H1 (cell line): ENCODE measurements at regions not wholly inside any gene's neighbourhood (a gene's known extent, or its start where the extent isn't known, plus 50 kb on each side); places are given as distances from the start of the nearest gene placed in this dataset.
"Not testable (repeated sequence)": the region's sequence is repeated elsewhere in the genome, so short reads cannot be mapped to it uniquely, and the experiment has no call there.

Experiments
- CTCF ChIA-PET: fragments of 300-600 bp; sonication (Branson Sonifier 250); formaldehyde crosslinking; loops from one replicate; lab custom pipeline; 2021; ENCODE audit not compliant: partially characterized antibody; lab: Charles Lee
- POLR2A ChIA-PET: fragments of 300-600 bp; sonication (Branson Sonifier 250); formaldehyde crosslinking; loops from one replicate; lab custom pipeline; 2021; ENCODE audit warnings: inconsistent platforms; ENCODE audit not compliant: partially characterized antibody; lab: Charles Lee
- DNase-seq, 2 experiments: peaks; one replicate each; pipeline versions ENCODE4 v3.0.0 to v3.0.0-alpha.2; 2010 to 2022; ENCODE audit warnings: low spot score in 2 of 2, low read depth in 1 of 2, mixed read lengths in 1 of 2
- FAIRE-seq: peaks from 2 replicates; lab custom pipeline; 2011; peaks lifted over from hg19 to GRCh38; lab: Jason Lieb, UNC
- H2AFZ ChIP-seq: 2 replicates; pipeline ENCODE4 v1.8.1; 2012; ENCODE audit warnings: low read length, inconsistent platforms
- H2AK5ac ChIP-seq: 2 replicates; pipeline ENCODE4 v1.6.1; 2013; ENCODE audit warnings: low read depth, low read length
- H2BK120ac ChIP-seq: replicated peaks from 2 replicates; pipeline ENCODE3; 2013; ENCODE audit warnings: low read depth, low read length, inconsistent platforms
- H2BK12ac ChIP-seq: 2 replicates; pipeline ENCODE4 v1.6.1; 2013; ENCODE audit warnings: low read depth, low read length
- H2BK15ac ChIP-seq: 2 replicates; pipeline ENCODE4 v1.6.1; 2013; ENCODE audit warnings: low read length
- H2BK20ac ChIP-seq: 2 replicates; pipeline ENCODE4 v1.6.1; 2013; ENCODE audit warnings: low read length
- H2BK5ac ChIP-seq: 2 replicates; pipeline ENCODE4 v1.6.1; 2013; ENCODE audit warnings: low read depth, low read length
- H3K14ac ChIP-seq: 2 replicates; pipeline ENCODE4 v1.6.1; 2013; ENCODE audit warnings: inconsistent platforms; ENCODE audit not compliant: insufficient read length
- H3K18ac ChIP-seq: 2 replicates; pipeline ENCODE4 v1.6.1; 2013; ENCODE audit warnings: low read length; ENCODE audit errors: extremely low read depth
- H3K23ac ChIP-seq: 2 replicates; pipeline ENCODE4 v1.6.1; 2013; ENCODE audit warnings: inconsistent platforms; ENCODE audit not compliant: insufficient read length
- H3K23me2 ChIP-seq: 2 replicates; pipeline ENCODE4 v1.6.1; 2013; ENCODE audit warnings: low read depth, low read length
- H3K27ac ChIP-seq: 2 replicates; pipeline ENCODE4 v1.6.1; 2011; ENCODE audit warnings: low read depth, low read length, inconsistent platforms
- H3K27me3 ChIP-seq, 4 experiments: replicated peaks in 1 of 4; 1 replicate in 1 of 4; 2 replicates in 3 of 4; pipeline versions ENCODE4 v1.6.1 to v1.8.1; 2011 to 2013; ENCODE audit warnings: low read length in 3 of 4, mild to moderate bottlenecking in 3 of 4, inconsistent platforms in 2 of 4, mixed read lengths in 2 of 4, moderate library complexity in 1 of 4; ENCODE audit not compliant: control insufficient read depth in 3 of 4, insufficient read depth in 3 of 4; ENCODE audit errors: extremely low read depth in 1 of 4
- H3K36me3 ChIP-seq, 4 experiments: 2 replicates each; pipeline versions ENCODE4 v1.6.1 to v1.8.1; 2011 to 2013; ENCODE audit warnings: mild to moderate bottlenecking in 4 of 4, low read length in 3 of 4, moderate library complexity in 2 of 4, control low read depth in 1 of 4, inconsistent platforms in 1 of 4; ENCODE audit not compliant: insufficient read depth in 4 of 4, control insufficient read depth in 2 of 4
- H3K4ac ChIP-seq: replicated peaks from 2 replicates; pipeline ENCODE3; 2013; ENCODE audit warnings: low read length, low read depth, mixed read lengths, inconsistent platforms; ENCODE audit not compliant: insufficient read length
- H3K4me1 ChIP-seq, 4 experiments: replicated peaks in 1 of 4; 1 replicate in 1 of 4; 2 replicates in 3 of 4; pipeline versions ENCODE4 v1.6.1 to v1.8.1; 2011 to 2013; ENCODE audit warnings: low read length in 3 of 4, inconsistent platforms in 2 of 4, mixed read lengths in 1 of 4; ENCODE audit not compliant: insufficient read depth in 4 of 4, control insufficient read depth in 3 of 4
- H3K4me2 ChIP-seq, 2 experiments: 2 replicates each; pipeline versions ENCODE4 v1.6.1 to v1.8.1; 2011 to 2013; ENCODE audit warnings: low read depth in 2 of 2, low read length in 2 of 2, control low read depth in 1 of 2, inconsistent platforms in 1 of 2, mild to moderate bottlenecking in 1 of 2; ENCODE audit not compliant: insufficient read depth in 1 of 2
- H3K4me3 ChIP-seq, 4 experiments: fragments of 200-600, 300-600 bp in 1 of 4; sonication (generic), shearing (Covaris generic), sonication (Bioruptor Twin) in 1 of 4; 2 replicates each; pipeline versions ENCODE4 v1.5.1 to v1.8.1; 2011 to 2016; ENCODE audit warnings: low read length in 4 of 4, low read depth in 3 of 4, control low read depth in 2 of 4, inconsistent platforms in 2 of 4, mild to moderate bottlenecking in 2 of 4, mixed read lengths in 1 of 4, moderate library complexity in 1 of 4; ENCODE audit not compliant: insufficient read depth in 2 of 4; ENCODE audit errors: extremely low read depth in 1 of 4
- H3K56ac ChIP-seq: replicated peaks from 2 replicates; pipeline ENCODE3; 2013; ENCODE audit warnings: low read depth, mild to moderate bottlenecking, mixed read lengths, low read length, inconsistent platforms; ENCODE audit not compliant: insufficient read length
- H3K79me1 ChIP-seq: 2 replicates; pipeline ENCODE4 v1.6.1; 2013; ENCODE audit warnings: low read depth, low read length, control low read depth
- H3K79me2 ChIP-seq, 2 experiments: 2 replicates each; pipeline versions ENCODE4 v1.6.1 to v1.8.1; 2012 to 2013; ENCODE audit warnings: low read length in 2 of 2, mild to moderate bottlenecking in 2 of 2, inconsistent platforms in 1 of 2; ENCODE audit not compliant: insufficient read depth in 2 of 2, control insufficient read depth in 1 of 2
- H3K9ac ChIP-seq, 4 experiments: replicated peaks in 1 of 4; 1 replicate in 1 of 4; 2 replicates in 3 of 4; pipeline versions ENCODE4 v1.6.1 to v1.8.1; 2011 to 2013; ENCODE audit warnings: low read depth in 3 of 4, low read length in 3 of 4, control low read depth in 2 of 4, mild to moderate bottlenecking in 2 of 4, moderate library complexity in 2 of 4, inconsistent platforms in 1 of 4; ENCODE audit errors: extremely low read depth in 1 of 4
- H3K9me3 ChIP-seq, 2 experiments: 2 replicates each; pipeline versions ENCODE4 v1.6.1 to v1.8.1; 2012 to 2013; ENCODE audit warnings: mild to moderate bottlenecking in 2 of 2, moderate library complexity in 2 of 2, control low read depth in 1 of 2, inconsistent platforms in 1 of 2, low read depth in 1 of 2, low read length in 1 of 2, mixed read lengths in 1 of 2; ENCODE audit not compliant: insufficient read depth in 2 of 2
- H4K20me1 ChIP-seq, 2 experiments: replicated peaks in 1 of 2; 2 replicates each; pipeline versions ENCODE3 to v1.8.1; 2011 to 2013; ENCODE audit warnings: inconsistent platforms in 2 of 2, low read length in 2 of 2, mild to moderate bottlenecking in 1 of 2; ENCODE audit not compliant: insufficient read depth in 2 of 2, control insufficient read depth in 1 of 2
- H4K5ac ChIP-seq: 2 replicates; pipeline ENCODE4 v1.6.1; 2013; ENCODE audit warnings: low read length, low read depth, mixed read lengths, inconsistent platforms; ENCODE audit not compliant: insufficient read length
- H4K8ac ChIP-seq: 2 replicates; pipeline ENCODE4 v1.8.0; 2013; ENCODE audit warnings: mild to moderate bottlenecking, moderate library complexity, low read length, inconsistent platforms; ENCODE audit not compliant: insufficient read depth; ENCODE audit errors: extremely low read depth
- H4K91ac ChIP-seq: replicated peaks from 2 replicates; pipeline ENCODE3; 2013; ENCODE audit warnings: low read length, mixed read lengths, inconsistent platforms; ENCODE audit not compliant: insufficient read length
- WGBS, 2 experiments: shearing (Covaris generic) in 1 of 2; methylation state at CpG; one replicate each; pipeline versions ENCODE4 v1.1.6 to v1.1.7; 2013 to 2015; ENCODE audit warnings: low lambda C conversion rate in 2 of 2, mixed read lengths in 2 of 2, inconsistent platforms in 1 of 2, low coverage in 1 of 2, missing lambda C conversion rate in 1 of 2; ENCODE audit not compliant: insufficient replicate concordance in 2 of 2, insufficient coverage in 1 of 2, insufficient read length in 1 of 2; ENCODE audit errors: extremely low coverage in 1 of 2, missing lambda C conversion rate in 1 of 2; 5-methylcytosine and 5-hydroxymethylcytosine counted together

DNA sequence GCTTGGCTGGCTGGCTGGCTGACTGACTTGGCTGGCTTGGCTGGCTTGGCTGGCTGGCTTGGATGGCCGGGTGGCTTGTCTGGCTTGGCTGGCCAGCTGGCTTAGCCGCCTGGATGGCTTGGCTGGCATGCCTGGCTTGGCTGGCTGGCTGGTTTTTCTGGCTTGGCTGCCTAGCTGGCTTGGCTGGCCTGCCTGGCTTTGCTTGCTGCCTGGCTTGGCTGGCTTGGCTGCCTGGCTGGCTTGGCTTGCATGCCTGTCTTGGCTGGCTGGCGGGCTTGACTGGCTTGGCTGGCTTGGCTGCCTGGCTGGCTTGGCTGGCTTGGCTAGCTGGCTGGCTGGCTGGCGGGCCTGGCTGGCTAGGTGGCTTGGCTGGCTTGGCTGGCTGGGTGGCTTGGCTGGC lies 2830.5 kb downstream of the RPIA start:
- CTCF ChIA-PET, H3K56ac ChIP-seq: not testable (repeated sequence)

DNA sequence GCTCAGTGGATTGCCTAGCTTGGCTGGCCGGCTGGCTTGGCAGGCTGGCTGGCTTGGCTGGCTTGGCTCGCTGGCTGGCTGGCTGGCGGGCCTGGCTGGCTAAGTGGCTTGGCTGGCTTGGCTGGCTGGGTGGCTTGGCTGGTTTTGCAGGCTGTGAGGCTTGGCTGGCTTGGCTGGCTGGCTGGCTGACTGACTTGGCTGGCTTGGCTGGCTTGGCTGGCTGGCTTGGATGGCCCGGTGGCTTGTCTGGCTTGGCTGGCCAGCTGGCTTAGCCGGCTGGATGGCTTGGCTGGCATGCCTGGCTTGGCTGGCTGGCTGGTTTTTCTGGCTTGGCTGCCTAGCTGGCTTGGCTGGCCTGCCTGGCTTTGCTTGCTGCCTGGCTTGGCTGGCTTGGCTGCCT lies 2831.4 kb downstream of the RPIA start:
- CTCF ChIA-PET, H3K36me3 ChIP-seq, H3K4me3 ChIP-seq, H4K8ac ChIP-seq, H3K23me2 ChIP-seq, H3K4ac ChIP-seq, H3K18ac ChIP-seq, H3K56ac ChIP-seq, H2BK20ac ChIP-seq, H3K14ac ChIP-seq, H3K4me1 ChIP-seq, POLR2A ChIA-PET, H4K20me1 ChIP-seq, H4K5ac ChIP-seq, H3K9ac ChIP-seq, H3K4me2 ChIP-seq, H3K23ac ChIP-seq, H3K79me1 ChIP-seq, H2BK5ac ChIP-seq, H2BK15ac ChIP-seq, FAIRE-seq, H3K79me2 ChIP-seq, H4K91ac ChIP-seq, H2BK12ac ChIP-seq, H2AFZ ChIP-seq, H2BK120ac ChIP-seq, H3K27ac ChIP-seq, H3K27me3 ChIP-seq, H2AK5ac ChIP-seq: not testable (repeated sequence)
- H3K9me3 ChIP-seq: peaks cover 0 to 11% of the 10 kb centered on the region in 2 experiments; a peak in 1 of 4 replicates
- 83% methylated on average over 1 of the region's 5 CpGs; no CpG with 5 or more reads in 1 of the 2 experiments for WGBS, 2 experiments
- DNase-seq: peak in 1 of 2 experiments; percentile 24

More for the DNA sequence above, 2830.5 kb downstream of the RPIA start:
- H4K20me1 ChIP-seq, H3K79me2 ChIP-seq, H2AFZ ChIP-seq, H4K91ac ChIP-seq, DNase-seq, POLR2A ChIA-PET, H3K4me3 ChIP-seq, H3K27me3 ChIP-seq, H3K36me3 ChIP-seq, H3K18ac ChIP-seq, H2BK5ac ChIP-seq, H4K8ac ChIP-seq, H3K4me2 ChIP-seq, H3K9ac ChIP-seq, H4K5ac ChIP-seq, H2BK120ac ChIP-seq, H3K23ac ChIP-seq, H3K79me1 ChIP-seq, H3K9me3 ChIP-seq, H2BK12ac ChIP-seq, H2BK20ac ChIP-seq, H3K23me2 ChIP-seq, H3K4me1 ChIP-seq, H3K27ac ChIP-seq, FAIRE-seq, H2BK15ac ChIP-seq, H3K4ac ChIP-seq, H3K14ac ChIP-seq, H2AK5ac ChIP-seq: not testable (repeated sequence)
- 100% methylated on average over 3 of the region's 4 CpGs; no CpG with 5 or more reads in 1 of the 2 experiments for WGBS, 2 experiments
